ENCODE measurements at regions not wholly inside any gene's neighbourhood (a gene's known extent, or its start where the extent isn't known, plus 50 kb on each side); places are given as distances from the start of the nearest gene placed in this dataset.

DNA sequence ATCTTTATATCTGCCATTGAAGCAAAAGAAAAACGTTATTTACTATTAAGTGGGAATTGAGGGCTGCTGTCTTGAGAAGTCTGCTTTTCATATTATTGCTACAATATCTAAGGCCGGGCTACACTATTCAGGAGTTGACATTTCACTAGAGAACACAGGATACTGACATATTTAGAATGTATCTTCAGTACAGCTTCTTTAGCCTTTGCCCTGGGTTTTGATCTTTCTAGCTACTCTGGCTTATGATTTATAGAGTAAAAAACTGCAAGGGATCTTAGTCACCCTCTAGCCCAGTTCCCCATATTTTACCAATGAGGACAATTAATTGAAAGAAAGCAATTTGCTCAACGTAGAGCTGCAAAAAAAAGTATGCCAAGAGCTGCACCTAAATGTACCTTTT is 307.4 kb upstream of the DPPA4 start:
- Histone ChIP-seq H3K9me3 (ENCODE audit: low read depth, low read length, poor library complexity, severe bottlenecking) (no peaks in the 10 kb centered on the region), H3K36me3 (ENCODE audit: insufficient read depth, low read length, poor library complexity, severe bottlenecking) (no peaks in the 10 kb centered on the region), H3K4me1 (ENCODE audit: insufficient read depth, low read length, poor library complexity, severe bottlenecking) (no peaks in the 10 kb centered on the region), H3K4me3 (ENCODE audit: low read depth, low read length, poor library complexity, severe bottlenecking) (no peak overlapping the region), H3K27me3 (replicated peaks; ENCODE audit: insufficient read depth, low read depth, low read length, poor library complexity) (no peaks in the 10 kb centered on the region), H3K27ac (ENCODE audit: low read depth, low read length, poor library complexity, severe bottlenecking) (no peak overlapping the region)
- intact Hi-C loops (cut with micrococcal nuclease; ENCODE audit: unreplicated experiment) = no loop called here
- BruUV-seq (replicated peaks) = no TSS peak
- ChIA-PET CTCF (no interaction called here), POLR2A (ENCODE audit: low non-redundant PET) (no interaction called here)
- DNase-seq (ENCODE audit: low spot score) = no peak
- no peak for TF ChIP-seq EZH2 (IDR thresholded peaks at IDR 0.05; ENCODE audit: borderline replicate concordance, low read depth, low read length, poor library complexity, severe bottlenecking)
- TF ChIP-seq, protein P1, sequence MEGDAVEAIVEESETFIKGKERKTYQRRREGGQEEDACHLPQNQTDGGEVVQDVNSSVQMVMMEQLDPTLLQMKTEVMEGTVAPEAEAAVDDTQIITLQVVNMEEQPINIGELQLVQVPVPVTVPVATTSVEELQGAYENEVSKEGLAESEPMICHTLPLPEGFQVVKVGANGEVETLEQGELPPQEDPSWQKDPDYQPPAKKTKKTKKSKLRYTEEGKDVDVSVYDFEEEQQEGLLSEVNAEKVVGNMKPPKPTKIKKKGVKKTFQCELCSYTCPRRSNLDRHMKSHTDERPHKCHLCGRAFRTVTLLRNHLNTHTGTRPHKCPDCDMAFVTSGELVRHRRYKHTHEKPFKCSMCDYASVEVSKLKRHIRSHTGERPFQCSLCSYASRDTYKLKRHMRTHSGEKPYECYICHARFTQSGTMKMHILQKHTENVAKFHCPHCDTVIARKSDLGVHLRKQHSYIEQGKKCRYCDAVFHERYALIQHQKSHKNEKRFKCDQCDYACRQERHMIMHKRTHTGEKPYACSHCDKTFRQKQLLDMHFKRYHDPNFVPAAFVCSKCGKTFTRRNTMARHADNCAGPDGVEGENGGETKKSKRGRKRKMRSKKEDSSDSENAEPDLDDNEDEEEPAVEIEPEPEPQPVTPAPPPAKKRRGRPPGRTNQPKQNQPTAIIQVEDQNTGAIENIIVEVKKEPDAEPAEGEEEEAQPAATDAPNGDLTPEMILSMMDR (conservative IDR thresholded peaks at IDR 0.05; ENCODE audit: low read depth, low read length) = no peak

DNA sequence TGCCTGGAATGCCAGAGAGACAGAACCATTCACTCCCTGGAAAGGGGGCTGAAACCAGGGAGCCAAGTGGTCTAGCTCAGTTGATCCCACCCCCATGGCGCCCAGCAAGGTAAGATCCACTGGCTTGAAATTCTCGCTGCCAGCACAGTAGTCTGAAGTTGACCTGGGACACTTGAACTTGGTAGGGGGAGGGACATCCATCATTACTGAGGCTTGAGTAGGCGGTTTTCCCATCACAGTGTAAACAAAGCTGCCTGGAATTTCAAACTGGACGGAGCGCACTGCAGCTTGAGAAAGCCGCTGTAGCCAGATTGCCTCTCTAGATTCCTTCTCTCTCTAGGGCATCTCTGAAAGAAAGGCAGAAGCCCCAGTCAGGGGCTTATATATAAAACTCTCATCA is 310.7 kb upstream of the DPPA4 start:
- no TSS peak for BruUV-seq (replicated peaks)
- TF ChIP-seq, protein P1 (conservative IDR thresholded peaks at IDR 0.05; ENCODE audit: low read depth, low read length) = no peak
- no peak for TF ChIP-seq EZH2 (IDR thresholded peaks at IDR 0.05; ENCODE audit: borderline replicate concordance, low read depth, low read length, poor library complexity, severe bottlenecking)

DNA sequence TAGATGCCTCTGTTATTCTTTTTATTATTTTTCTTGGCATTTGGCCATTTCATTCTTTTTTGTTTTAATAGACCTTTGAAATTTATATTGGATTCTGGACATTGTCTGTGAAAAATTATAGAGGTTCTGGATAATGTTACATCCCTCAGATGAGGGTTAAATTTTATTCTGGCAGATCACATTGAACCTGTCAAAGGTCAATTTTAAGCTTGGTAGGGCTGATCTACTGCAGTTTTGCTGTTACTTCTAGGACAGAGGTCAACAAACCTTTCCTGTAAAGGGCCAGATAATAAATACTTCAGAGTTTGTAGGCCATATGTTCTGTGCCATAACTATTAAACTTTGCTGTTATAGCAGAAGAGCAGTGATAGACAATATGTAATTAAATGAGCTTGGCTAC is 318.9 kb upstream of the DPPA4 start:
- ChIA-PET CTCF (no interaction called here), POLR2A (ENCODE audit: low non-redundant PET) (no interaction called here)
- no peaks in the 10 kb centered on the region for H3K4me1 ChIP-seq (ENCODE audit: insufficient read depth, low read length, poor library complexity, severe bottlenecking)
- no peaks in the 10 kb centered on the region for H3K27me3 ChIP-seq (replicated peaks; ENCODE audit: insufficient read depth, low read depth, low read length, poor library complexity)
- intact Hi-C loops (cut with micrococcal nuclease; ENCODE audit: unreplicated experiment) = no loop called here
- TF ChIP-seq EZH2 (IDR thresholded peaks at IDR 0.05; ENCODE audit: borderline replicate concordance, low read depth, low read length, poor library complexity, severe bottlenecking) = no peak
- H3K4me3 ChIP-seq (ENCODE audit: low read depth, low read length, poor library complexity, severe bottlenecking) = no peak overlapping the region
- BruUV-seq (replicated peaks) = no TSS peak
- H3K27ac ChIP-seq (ENCODE audit: low read depth, low read length, poor library complexity, severe bottlenecking) = no peak overlapping the region
- DNase-seq (ENCODE audit: low spot score) = no peak
- no peaks in the 10 kb centered on the region for H3K9me3 ChIP-seq (ENCODE audit: low read depth, low read length, poor library complexity, severe bottlenecking)
- no peaks in the 10 kb centered on the region for H3K36me3 ChIP-seq (ENCODE audit: insufficient read depth, low read length, poor library complexity, severe bottlenecking)

More for the DNA sequence above, 310.7 kb upstream of the DPPA4 start:
- H3K4me1 ChIP-seq (ENCODE audit: insufficient read depth, low read length, poor library complexity, severe bottlenecking) = no peaks in the 10 kb centered on the region
- H3K4me3 ChIP-seq (ENCODE audit: low read depth, low read length, poor library complexity, severe bottlenecking) = no peak overlapping the region
- ChIA-PET CTCF (no interaction called here), POLR2A (ENCODE audit: low non-redundant PET) (no interaction called here)
- no peaks in the 10 kb centered on the region for H3K9me3 ChIP-seq (ENCODE audit: low read depth, low read length, poor library complexity, severe bottlenecking)
- intact Hi-C loops (cut with micrococcal nuclease; ENCODE audit: unreplicated experiment) = no loop called here
- no peak for DNase-seq (ENCODE audit: low spot score)
- no peak overlapping the region for H3K27ac ChIP-seq (ENCODE audit: low read depth, low read length, poor library complexity, severe bottlenecking)
- H3K36me3 ChIP-seq (ENCODE audit: insufficient read depth, low read length, poor library complexity, severe bottlenecking) = no peaks in the 10 kb centered on the region
- H3K27me3 ChIP-seq (replicated peaks; ENCODE audit: insufficient read depth, low read depth, low read length, poor library complexity) = no peaks in the 10 kb centered on the region

DNA sequence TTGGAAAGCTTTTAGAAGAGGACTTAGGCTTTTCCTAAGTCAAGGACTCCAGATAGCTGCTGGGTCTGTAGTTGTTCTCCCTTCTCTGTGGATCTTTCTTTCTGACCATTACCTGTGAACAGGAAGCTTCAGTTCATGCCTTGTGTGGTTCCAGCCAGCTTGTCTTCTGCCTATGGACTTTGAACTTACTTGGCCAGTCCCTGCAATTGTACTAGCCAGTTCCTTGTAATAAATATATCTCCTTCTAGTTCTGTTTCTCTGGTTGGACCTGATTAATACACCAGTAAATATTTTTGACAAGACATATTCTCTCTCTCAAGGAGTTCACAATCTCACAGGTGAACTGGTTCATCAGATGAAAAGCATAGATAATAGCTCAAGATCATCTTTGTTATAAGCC is 341.3 kb upstream of the DPPA4 start:
- DNase-seq (ENCODE audit: low spot score) = no peak
- intact Hi-C loops (cut with micrococcal nuclease; ENCODE audit: unreplicated experiment) = no loop called here
- no peak overlapping the region for H3K27ac ChIP-seq (ENCODE audit: low read depth, low read length, poor library complexity, severe bottlenecking)

More for the DNA sequence above, 341.3 kb upstream of the DPPA4 start:
- Histone ChIP-seq H3K9me3 (ENCODE audit: low read depth, low read length, poor library complexity, severe bottlenecking) (no peaks in the 10 kb centered on the region), H3K4me1 (ENCODE audit: insufficient read depth, low read length, poor library complexity, severe bottlenecking) (no peaks in the 10 kb centered on the region), H3K27me3 (replicated peaks; ENCODE audit: insufficient read depth, low read depth, low read length, poor library complexity) (no peaks in the 10 kb centered on the region), H3K36me3 (ENCODE audit: insufficient read depth, low read length, poor library complexity, severe bottlenecking) (no peaks in the 10 kb centered on the region), H3K4me3 (ENCODE audit: low read depth, low read length, poor library complexity, severe bottlenecking) (no peak overlapping the region)
- POLR2A ChIA-PET (ENCODE audit: low non-redundant PET) = no interaction called here
- no TSS peak for BruUV-seq (replicated peaks)
- TF ChIP-seq, protein P1 (conservative IDR thresholded peaks at IDR 0.05; ENCODE audit: low read depth, low read length) = no peak
- no peak for TF ChIP-seq EZH2 (IDR thresholded peaks at IDR 0.05; ENCODE audit: borderline replicate concordance, low read depth, low read length, poor library complexity, severe bottlenecking)
- CTCF ChIA-PET = no interaction called here

Data from A673 (cell line).